Stimulated activated CD4-positive, alpha-beta T cell treated with anti-CD3 and anti-CD28 coated beads, TNF-alpha, amount 100 ng/mL, for 24 hours (primary cell): ENCODE measurements at regions not wholly inside any gene's neighbourhood (a gene's known extent, or its start where the extent isn't known, plus 50 kb on each side); places are given as distances from the start of the nearest gene placed in this dataset.

ENCODE experiments used
- DNase-seq, 3 experiments: peaks; one replicate each; pipeline ENCODE4 v3.0.0-alpha.2; 2020; ENCODE audit warnings: low read depth in 3 of 3

GRCh38 chr1:187629075-187629474 lies 800.3 kb downstream of the PLA2G4A start:
- DNase-seq: no peak

GRCh38 chr1:187630653-187631380 lies 802.1 kb downstream of the PLA2G4A start:
- DNase-seq: no peak

- no peak for DNase-seq
These were observed 802.6 kb downstream of the PLA2G4A start for GRCh38 chr1:187631381-187631675.

GRCh38 chr1:187631984-187632383 lies 803.2 kb downstream of the PLA2G4A start:
- no peak for DNase-seq

- no peak for DNase-seq
These were observed 806.2 kb downstream of the PLA2G4A start for GRCh38 chr1:187634940-187635339.

GRCh38 chr1:187638733-187639434 lies 810.1 kb downstream of the PLA2G4A start:
- DNase-seq: no peak

GRCh38 chr1:187641015-187641414 lies 812.3 kb downstream of the PLA2G4A start:
- no peak for DNase-seq

- DNase-seq: no peak
These were observed 812.7 kb downstream of the PLA2G4A start for GRCh38 chr1:187641463-187641862.

GRCh38 chr1:187641907-187642306 lies 813.2 kb downstream of the PLA2G4A start:
- no peak for DNase-seq

GRCh38 chr1:187645651-187646050 lies 816.9 kb downstream of the PLA2G4A start:
- no peak for DNase-seq

- no peak for DNase-seq
These were observed 817.9 kb downstream of the PLA2G4A start for GRCh38 chr1:187646536-187647107.

- DNase-seq: no peak
These were observed 819.3 kb downstream of the PLA2G4A start for GRCh38 chr1:187648091-187648490.

GRCh38 chr1:187654635-187655034 lies 825.9 kb downstream of the PLA2G4A start:
- DNase-seq: no peak

- DNase-seq: no peak
These were observed 826.4 kb downstream of the PLA2G4A start for GRCh38 chr1:187655104-187655503.

GRCh38 chr1:187665483-187665882 lies 836.7 kb downstream of the PLA2G4A start:
- no peak for DNase-seq

- DNase-seq: no peak
These were observed 852.1 kb downstream of the PLA2G4A start for GRCh38 chr1:187680823-187681222.

GRCh38 chr1:187682112-187682511 lies 853.4 kb downstream of the PLA2G4A start:
- no peak for DNase-seq

- DNase-seq: no peak
These were observed 856.6 kb downstream of the PLA2G4A start for GRCh38 chr1:187685333-187685732.

- no peak for DNase-seq
These were observed 860.4 kb downstream of the PLA2G4A start for GRCh38 chr1:187689129-187689528.

- no peak for DNase-seq
These were observed 862.7 kb downstream of the PLA2G4A start for GRCh38 chr1:187691439-187691838.

- no peak for DNase-seq
These were observed 864.0 kb downstream of the PLA2G4A start for GRCh38 chr1:187692799-187693198.

GRCh38 chr1:187696073-187696472 lies 867.3 kb downstream of the PLA2G4A start:
- DNase-seq: no peak
